Renal pelvis (tissue), 1 donor: ENCODE measurements at regions not wholly inside any gene's neighbourhood (a gene's known extent, or its start where the extent isn't known, plus 50 kb on each side); places are given as distances from the start of the nearest gene placed in this dataset.
"Not testable (repeated sequence)": the region's sequence is repeated elsewhere in the genome, so short reads cannot be mapped to it uniquely, and the experiment has no call there.

Experiments
- DNase-seq: peaks from one replicate; pipeline ENCODE4 v3.0.0-alpha.2; 2013

DNA sequence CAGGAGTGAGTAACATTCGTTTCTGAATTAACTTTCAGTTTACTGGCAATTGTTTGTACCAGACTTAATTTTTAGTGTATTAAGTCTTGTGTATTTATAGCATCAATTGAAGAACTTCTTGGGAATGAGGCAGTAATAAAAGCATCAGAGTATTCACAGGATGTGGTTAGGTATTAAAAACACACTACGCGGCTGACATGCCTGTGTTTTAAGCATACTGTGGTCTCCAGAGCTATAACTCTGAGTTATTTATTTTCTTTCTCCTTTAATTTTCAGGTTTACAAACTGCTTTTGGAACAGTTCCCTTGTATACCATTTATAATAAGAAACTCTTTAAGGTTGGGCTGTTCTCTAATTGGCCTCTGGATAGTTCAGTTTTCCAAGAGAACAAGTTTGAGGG lies 626.1 kb upstream of the NRG3 start:
- peak; percentile 57 for DNase-seq

DNA sequence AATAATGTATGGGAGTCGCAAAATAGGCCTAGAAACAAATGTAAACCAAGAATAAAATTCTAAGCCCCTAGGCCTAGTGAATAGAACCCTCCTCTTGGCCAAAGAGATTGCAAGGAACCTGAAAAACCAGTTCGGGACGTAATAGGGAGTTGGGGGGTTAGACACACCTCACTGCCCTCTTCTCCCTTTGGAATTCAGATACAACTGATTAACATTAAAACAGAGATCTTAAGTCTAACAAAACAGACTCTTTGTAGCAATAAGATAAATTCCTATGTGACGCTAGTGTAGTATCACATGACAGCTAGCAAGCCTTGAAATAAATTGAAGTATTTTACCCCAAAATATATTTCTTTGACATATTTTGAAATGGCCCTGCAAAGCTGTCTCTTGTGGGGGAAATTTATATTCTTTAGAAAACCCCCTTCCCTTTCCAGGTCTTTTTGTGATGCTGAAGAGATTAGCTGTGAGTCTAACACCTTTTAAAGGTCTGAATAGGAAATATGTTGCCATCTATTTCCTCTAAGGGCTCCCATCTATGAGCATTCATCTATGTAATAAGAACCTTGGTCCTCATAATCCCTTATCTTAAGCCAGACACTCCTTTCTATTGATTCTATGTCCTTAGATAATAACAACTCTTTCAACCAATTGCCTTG lies 623.4 kb upstream of the NRG3 start:
- DNase-seq: peak; percentile 73

DNA sequence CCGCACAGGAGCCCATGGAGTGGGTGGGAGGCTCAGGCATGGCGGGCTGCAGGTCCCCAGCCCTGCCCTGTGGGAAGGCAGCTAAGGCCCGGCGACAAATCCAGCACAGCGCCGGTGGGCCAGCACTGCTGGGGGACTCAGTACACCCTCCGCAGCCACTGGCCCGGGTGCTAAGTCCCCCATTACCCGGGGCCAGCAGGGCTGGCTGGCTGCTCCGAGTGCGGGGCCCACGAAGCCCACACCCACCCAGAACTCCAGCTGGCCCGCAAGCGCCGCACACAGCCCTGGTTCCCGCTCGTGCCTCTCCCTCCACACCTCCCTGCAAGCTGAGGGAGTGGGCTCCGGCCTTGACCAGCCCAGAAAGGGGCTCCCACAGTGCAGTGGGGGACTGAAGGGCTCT lies 610.0 kb upstream of the NRG3 start:
- DNase-seq: not testable (repeated sequence)

DNA sequence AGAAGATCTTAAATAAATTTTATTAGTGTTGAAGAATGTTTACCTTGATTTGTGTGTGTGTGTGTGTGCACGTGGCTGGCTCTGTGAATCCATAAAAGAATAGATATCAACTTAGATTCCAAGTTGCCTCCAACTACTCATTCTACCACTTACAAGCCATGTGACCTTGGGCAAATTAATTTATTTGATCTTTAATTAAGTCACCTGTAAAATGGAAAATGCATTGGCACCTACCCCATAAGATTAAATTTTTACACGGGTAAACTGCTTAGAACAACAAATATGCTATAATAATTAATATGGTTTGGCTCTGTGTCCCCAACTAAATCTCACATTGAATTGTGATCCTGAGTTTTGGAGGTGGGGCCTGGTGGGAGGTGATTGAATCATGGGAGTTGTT lies 604.9 kb upstream of the NRG3 start:
- DNase-seq: no peak

DNA sequence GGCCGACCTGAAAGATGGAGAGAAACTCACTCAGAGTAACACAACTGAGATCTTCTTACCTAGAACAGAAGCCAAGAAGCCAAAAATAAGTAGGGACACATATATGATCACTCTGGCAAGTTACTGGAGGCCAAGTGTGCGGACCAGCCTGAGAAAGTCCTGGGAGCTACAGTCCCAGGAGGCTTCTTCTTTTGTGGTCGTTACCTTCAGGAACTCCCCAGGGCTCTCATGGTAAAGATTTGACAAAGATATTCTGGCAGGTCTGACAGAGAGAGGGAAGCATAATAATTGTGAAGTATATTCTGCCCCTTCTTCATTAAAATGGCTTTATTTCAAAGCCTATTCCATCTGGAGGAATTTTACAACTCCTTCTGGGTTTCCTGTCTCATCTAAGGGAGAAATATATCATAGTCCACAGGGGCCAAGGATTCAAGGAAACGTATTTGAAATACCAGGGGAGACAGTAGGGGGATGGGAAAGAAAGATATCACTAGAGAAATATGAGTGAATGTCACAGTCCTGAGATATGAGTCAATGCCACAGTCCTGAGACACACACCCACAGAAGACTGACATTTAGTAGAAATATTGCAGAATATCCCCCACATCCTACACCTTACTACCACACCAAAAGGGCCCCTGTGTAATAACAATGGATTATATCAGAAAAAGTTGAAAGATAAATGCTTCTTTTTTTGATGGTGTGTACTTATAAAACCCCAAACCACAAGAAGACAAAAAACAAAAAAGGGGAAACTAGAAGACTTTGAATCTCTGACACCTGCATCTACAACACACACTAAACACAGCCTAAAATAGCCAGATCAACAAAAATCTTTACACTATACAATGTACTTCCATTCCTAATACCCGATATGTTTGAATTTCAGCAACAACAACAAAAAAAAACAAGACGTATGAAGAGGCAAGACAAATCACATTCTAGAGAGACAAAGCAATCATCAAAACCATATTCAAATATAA lies 594.2 kb upstream of the NRG3 start:
- DNase-seq: no peak

DNA sequence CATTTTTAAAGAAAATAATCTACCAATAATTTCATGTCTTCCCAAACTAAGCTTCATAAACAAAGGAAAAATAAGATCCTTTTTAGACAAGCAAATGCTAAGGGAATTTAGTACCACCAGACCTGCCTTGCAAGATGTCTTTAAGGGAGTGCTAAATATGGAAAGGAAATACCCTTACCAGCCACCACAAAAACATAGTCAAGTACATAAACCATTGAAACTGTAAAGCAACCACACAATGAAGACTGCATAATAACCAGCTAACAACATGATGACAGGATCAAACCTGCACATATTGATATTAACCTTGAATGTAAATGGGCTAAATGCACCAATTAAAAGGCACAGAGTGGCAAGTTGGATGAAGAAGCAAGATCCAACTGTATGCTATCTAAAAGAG lies 586.5 kb upstream of the NRG3 start:
- DNase-seq: no peak

DNA sequence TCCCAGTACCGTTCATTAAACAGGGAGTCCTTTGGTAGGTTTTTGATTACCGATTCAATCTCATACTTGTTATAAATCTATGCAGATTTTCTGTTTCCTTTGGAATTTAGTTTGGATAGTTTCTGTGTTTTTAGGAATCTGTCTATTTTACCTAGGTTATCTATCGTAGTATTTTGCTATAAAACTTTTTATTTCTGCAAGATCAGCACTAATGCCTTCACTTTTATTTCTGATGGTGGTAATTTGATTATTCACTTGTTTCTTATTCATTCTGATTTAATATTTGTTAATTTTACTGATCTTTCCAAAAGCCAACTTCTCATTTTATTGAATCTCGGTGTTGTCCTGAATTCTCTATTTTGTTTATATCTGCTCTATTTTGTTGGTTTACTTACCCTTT lies 577.7 kb upstream of the NRG3 start:
- DNase-seq: no peak

DNA sequence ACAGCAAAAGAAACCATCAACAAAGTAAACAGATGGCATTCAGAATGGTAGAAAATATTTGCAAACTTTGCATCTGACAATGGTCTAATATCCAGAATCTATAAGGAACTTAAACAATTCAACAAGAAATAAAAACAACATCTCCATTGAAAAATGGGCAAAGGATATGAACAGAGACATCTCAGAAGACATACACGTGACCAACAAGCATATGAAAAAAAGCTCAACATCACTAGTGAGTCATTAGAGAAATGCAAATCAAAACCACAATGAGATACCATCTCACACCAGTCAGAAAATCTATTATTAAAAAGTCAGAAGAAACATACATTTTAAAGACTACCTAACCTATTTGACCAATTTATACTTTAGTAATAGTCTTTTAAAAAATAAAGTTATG lies 571.3 kb upstream of the NRG3 start:
- no peak for DNase-seq

DNA sequence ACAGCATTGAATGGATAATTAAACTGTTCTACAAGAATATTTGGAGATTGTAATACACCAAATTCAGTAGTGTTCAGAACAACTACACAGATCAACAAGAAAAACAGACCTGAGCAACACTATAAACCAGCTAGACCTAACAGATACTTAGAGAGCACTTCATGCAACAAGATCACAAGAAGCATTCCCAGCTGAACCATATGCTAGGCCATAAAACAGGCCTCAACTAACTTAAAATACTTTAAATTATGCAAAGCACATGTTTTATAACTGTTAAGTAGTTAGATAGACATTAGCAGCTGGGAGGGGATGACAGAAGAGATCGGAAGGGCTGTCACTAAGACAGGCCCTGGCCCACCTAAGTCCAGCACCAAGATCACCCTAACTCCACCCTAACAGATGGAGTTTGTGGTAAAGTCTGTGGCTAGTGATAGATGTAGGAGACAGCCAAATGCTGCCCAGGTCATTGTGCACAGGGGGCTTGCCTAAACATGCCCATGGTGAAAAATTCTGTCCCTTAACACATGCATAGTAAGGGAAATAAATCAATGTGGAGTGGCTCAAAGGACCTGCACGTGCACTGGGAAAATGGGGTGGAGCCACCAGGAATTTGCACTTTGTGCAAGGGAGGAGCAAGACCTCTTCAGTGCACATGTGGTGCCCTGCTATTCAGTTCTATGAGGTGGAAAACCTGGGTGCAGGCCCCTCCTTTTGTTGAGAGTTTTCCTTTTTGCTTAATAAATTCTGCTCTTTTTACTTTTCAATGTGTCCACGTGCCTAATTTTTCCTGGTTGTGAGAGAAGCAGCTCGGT lies 567.8 kb upstream of the NRG3 start:
- no peak for DNase-seq

DNA sequence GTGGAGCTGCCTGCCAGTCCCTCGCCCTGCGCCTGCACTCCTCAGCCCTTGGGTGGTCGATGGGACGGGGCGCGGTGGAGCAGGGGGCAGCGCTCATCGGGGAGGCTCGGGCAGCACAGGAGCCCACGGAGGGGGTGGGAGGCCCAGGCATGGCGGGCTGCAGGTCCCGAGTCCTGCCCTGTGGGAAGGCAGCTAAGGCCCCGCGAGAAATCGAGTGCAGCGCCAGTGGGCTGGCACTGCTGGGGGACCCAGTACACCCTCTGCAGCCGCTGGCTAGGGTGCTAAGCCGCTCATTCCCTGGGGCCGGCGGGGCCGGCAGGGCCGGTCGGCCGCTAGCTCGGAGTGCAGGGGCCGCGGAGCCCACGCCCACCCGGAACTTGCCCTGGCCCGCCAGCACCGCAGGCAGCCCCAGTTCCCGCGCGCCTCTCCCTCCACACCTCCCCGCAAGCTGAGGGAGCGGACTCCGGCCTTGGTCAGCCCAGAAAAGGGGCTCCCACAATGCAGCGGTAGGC lies 565.9 kb upstream of the NRG3 start:
- DNase-seq: no peak

DNA sequence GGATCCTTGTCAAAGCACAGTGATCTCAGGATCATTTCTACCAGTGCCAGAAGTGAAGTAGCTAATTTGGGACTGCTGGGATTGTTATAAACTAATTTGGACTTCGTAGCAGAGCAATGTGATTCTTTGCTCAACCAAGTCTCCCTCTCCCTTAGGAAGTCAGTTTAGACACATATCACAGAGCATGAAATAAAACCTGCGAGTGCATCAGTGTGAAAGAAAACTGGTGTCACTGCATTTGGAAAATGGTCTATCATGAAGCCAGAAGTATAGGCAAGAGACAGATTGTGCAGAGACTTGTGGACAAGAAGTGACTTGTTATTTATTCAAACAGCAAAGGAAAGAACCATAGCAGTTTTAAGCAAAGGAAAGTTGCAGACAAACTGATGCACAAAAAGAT lies 560.5 kb upstream of the NRG3 start:
- no peak for DNase-seq

DNA sequence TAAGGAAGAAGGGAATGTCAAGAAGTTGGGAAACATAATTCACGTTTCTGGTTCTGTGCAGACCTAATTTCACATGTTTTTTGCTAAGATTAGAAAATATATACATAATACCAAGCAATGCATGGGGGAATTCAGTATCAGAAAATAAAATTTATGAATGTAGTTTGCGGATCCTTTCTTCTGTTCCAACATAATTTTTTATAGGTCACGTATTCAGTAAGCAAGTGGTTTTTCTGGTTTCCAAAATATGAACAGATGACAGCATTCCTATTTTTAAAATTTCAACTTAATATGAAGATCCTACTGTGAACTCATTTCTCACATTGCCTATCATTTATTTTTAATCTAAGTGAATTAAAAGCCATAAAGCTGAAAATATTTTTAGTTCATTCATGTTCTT lies 560.0 kb upstream of the NRG3 start:
- DNase-seq: no peak

DNA sequence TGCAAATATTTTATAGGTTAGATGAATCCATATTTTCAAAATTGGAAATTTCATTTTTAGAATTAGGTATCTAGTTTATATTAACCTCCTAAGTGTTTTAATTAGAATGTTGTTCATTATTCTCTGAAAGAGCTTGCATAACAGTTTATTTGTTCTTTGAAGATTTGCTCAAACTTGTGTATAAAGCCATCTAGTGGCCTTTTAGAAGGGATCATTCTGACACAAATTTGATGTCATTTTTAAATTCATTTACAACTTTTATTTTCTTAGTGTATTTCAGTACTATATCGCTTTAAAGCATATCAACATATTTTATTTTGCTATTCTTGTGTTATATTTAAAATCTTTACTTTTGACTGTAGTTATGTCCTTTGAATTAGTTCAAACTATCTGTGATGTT lies 527.0 kb upstream of the NRG3 start:
- no peak for DNase-seq

DNA sequence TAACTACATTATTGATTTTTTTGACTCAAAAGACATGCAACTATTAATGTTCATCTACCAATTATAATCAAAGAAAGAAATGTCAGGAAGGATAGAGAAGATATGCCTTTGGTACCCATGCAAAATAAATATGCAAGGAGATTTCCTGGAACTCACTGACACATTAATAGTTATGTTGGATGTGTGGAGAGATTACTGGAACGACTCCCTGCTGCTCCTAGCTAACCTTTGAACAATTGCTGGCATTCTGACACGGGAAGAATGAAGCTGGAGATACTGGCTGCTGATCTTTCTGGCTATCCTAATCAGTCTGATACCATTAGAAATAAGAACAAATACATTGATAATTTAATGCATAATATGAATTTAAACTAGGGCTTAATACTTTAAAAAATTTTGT lies 507.9 kb upstream of the NRG3 start:
- DNase-seq: no peak

DNA sequence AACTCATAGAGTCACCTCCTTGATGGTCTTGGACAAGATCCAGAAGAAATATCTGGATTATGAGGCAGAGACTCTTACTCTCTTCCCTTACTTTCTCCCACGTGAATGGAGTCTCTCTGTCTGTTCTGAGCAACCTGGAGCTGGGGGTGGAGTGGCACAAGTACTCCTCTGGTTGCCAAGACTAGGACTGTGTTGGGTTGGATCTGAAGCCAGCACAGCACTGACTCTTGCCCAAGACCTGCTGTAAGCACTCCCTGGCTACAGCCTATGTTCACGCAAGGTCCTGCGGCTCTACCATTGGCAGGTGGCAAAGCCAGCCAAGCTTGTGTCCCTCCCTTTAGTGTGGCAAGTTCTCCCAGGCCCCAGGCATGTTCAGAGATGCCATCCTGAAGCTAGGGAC lies 488.2 kb upstream of the NRG3 start:
- DNase-seq: no peak

DNA sequence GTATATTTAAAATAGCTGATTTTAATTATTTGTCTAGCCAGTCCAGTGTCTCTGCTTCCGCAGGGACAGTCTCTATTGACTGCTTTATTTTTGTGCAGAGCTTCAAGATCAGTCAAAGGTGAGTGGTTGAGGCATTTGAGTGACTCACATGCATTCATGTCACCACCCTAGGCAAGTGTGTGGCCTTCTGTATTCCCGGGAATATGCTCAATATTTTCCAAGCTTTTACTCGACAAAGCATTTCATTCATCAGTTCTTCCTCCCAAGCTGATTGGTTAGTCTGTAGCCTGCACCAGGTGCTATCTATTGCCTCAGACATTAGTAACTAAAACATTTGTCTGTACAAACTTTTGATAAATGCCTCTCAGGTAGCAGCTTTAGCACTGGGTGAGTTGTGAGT lies 471.5 kb upstream of the NRG3 start:
- DNase-seq: no peak

DNA sequence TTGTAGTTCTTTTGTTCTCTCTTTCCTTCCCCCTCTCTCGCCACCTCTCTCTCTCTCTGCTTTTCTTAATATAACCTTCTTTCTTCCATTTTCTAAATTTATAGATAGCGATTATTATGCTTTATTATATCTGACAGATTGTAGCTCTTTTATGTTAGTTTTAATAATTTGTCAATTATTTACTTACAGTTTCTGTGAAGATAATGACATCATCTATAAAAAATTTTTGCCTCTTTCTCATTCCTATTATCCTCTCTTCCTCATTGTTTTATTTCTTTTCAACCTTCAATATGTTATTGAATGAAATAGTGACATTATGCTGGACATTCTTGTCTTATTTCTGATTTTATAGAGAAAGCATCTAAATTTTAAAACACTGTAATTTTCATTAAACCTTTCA lies 469.6 kb upstream of the NRG3 start:
- DNase-seq: no peak

DNA sequence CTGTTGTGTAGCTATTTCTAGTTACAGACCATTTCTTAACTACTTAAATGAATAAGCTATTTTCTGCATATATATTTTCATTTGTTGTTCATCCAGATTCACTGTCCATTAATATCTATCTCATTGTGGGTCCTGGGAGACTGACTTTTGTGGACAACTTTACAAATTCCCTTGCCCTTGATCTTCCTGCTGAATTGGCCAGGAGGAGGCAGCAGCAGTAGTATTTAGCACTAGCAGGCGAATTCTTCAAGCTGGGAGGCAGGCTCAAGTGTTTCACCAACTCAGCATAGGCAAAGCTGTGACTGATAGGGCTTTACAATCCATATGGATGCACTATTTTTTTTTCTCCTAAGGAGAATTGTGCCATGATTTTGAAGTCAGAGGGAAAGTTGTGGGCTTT lies 461.0 kb upstream of the NRG3 start:
- DNase-seq: peak; percentile 17

DNA sequence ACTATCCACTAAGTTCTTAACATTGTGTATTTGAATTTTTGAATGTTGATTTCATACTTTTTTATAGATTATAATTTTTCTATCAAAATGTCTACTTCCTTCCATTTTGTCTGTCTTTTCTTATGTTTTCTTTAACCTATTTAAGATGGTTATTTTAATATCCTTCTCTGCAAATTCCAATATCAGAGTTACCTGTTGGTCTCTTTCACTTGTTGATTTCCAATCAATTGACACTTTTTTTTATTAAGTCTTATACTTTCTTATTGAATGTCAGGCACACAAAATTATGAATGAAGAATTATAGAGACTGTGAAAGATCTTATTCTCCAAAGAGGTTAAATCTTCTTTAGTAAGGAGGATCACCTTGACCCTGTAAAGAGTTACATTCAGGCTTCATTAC lies 448.3 kb upstream of the NRG3 start:
- no peak for DNase-seq

DNA sequence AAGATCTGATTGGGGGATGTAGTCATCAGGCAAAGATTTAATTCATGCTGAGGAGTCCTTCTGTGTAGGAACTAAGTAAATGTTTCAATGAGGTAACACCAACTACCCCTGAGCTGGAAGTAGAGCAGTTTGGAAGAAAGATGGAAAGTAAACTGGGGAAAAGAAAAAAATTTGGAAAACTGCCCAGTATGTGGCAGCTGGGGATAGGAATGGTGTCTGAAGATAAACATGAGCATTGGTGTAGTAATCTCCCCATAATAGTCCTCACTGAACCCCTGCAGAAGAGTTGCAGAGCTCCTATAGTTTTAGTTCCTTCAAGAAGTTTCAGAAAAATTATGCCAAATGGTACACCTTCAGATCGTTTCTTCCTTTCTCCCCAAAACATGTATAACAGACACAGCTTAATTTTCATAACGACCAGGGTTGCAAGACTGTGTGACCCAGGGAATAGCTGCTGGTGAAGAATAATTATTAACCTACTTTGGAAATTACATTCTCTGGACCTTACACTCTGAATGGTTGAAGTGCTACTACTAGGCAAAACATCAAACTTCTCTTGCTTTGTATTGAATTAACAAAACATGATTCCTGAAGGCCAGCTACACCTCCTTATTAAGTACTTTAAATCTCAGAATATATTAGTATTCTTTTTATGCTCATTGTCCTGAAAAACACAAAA lies 446.4 kb upstream of the NRG3 start:
- no peak for DNase-seq

DNA sequence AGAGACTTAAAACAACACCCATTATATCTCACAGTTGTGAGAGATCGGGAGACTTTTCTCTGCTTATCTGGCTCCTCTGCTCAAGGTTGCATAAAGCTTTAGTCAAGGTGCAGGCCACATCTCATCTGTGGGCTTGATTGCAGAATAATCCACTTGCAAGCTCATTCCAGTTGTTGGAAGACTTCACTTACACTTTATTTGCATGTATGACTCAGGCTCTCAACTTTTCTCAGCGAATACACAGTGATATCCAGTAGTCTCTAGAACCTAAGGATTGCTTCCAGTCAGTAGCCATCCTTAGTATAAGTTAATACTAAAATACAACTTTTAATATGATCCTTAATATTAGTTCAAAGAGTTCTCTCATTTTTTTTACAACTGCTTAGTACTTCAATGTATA lies 435.5 kb upstream of the NRG3 start:
- DNase-seq: no peak

DNA sequence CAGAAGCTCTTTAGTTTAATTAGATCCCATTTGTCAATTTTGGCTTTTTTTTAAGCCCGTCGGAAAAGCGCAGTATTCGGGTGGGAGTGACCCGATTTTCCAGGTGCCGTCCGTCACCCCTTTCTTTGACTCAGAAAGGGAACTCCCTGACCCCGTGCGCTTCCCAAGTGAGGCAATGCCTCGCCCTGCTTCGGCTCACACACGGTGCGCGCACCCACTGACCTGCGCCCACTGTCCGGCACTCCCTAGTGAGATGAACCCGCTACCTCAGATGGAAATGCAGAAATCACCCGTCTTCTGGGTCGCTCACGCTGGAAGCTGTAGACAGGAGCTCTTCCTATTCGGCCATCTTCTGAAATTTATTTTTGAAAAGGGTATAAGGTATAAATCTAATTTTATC lies 433.4 kb upstream of the NRG3 start:
- not testable (repeated sequence) for DNase-seq
